ENCODE measurements at regions not wholly inside any gene's neighbourhood (a gene's known extent, or its start where the extent isn't known, plus 50 kb on each side); places are given as distances from the start of the nearest gene placed in this dataset.
"Not testable (repeated sequence)": the region's sequence is repeated elsewhere in the genome, so short reads cannot be mapped to it uniquely, and the experiment has no call there.

- H3K9me3 Mint-ChIP-seq = no peaks in the 10 kb centered on the region
- no peak for TF ChIP-seq CTCF (IDR thresholded peaks at IDR 0.05; ENCODE audit: unreplicated experiment in 3 of 3)
- H3K4me1 Mint-ChIP-seq = peaks cover 28% of the 10 kb centered on the region
- no peak overlapping the region for H3K4me3 Mint-ChIP-seq
- peaks cover 7% of the 10 kb centered on the region for H3K27me3 Mint-ChIP-seq (ENCODE audit: low read depth)
- no peak overlapping the region for H3K27ac Mint-ChIP-seq
- H3K36me3 Mint-ChIP-seq (ENCODE audit: low read depth) = no peaks in the 10 kb centered on the region
Measured at GRCh38 chr2:36168115-36168514, 187.5 kb upstream of the CRIM1 start.

GRCh38 chr2:36165132-36165531 is 190.4 kb upstream of the CRIM1 start:
- peak overlapping the region in 1 of 3 experiments; percentile 70 for H3K27ac Mint-ChIP-seq
- TF ChIP-seq CTCF (IDR thresholded peaks at IDR 0.05; ENCODE audit: unreplicated experiment in 3 of 3) = no peak
- H3K4me1 Mint-ChIP-seq = peaks cover 11% of the 10 kb centered on the region
- H3K27me3 Mint-ChIP-seq (ENCODE audit: low read depth) = peaks cover 7% of the 10 kb centered on the region
- no peaks in the 10 kb centered on the region for H3K36me3 Mint-ChIP-seq (ENCODE audit: low read depth)
- H3K9me3 Mint-ChIP-seq = no peaks in the 10 kb centered on the region
- no peak overlapping the region for H3K4me3 Mint-ChIP-seq

GRCh38 chr2:36163520-36164254 is 191.9 kb upstream of the CRIM1 start:
- no peak overlapping the region for H3K27ac Mint-ChIP-seq
- H3K4me1 Mint-ChIP-seq = no peaks in the 10 kb centered on the region
- H3K9me3 Mint-ChIP-seq = no peaks in the 10 kb centered on the region
- no peaks in the 10 kb centered on the region for H3K36me3 Mint-ChIP-seq (ENCODE audit: low read depth)
- H3K4me3 Mint-ChIP-seq = no peak overlapping the region
- no peak for TF ChIP-seq CTCF (IDR thresholded peaks at IDR 0.05; ENCODE audit: unreplicated experiment in 3 of 3)
- peaks cover 7% of the 10 kb centered on the region for H3K27me3 Mint-ChIP-seq (ENCODE audit: low read depth)

GRCh38 chr2:36157093-36157492 is 198.5 kb upstream of the CRIM1 start:
- not testable (repeated sequence) for H3K4me3 Mint-ChIP-seq; H3K36me3 Mint-ChIP-seq (ENCODE audit: low read depth)

GRCh38 chr2:36147670-36148390 is 207.7 kb upstream of the CRIM1 start:
- Mint-ChIP-seq H3K9me3 (no peaks in the 10 kb centered on the region), H3K36me3 (ENCODE audit: low read depth) (no peaks in the 10 kb centered on the region), H3K4me3 (no peak overlapping the region), H3K27me3 (ENCODE audit: low read depth) (no peaks in the 10 kb centered on the region), H3K4me1 (peaks cover 5% of the 10 kb centered on the region), H3K27ac (no peak overlapping the region)
- TF ChIP-seq CTCF (IDR thresholded peaks at IDR 0.05; ENCODE audit: unreplicated experiment in 3 of 3) = no peak

More at GRCh38 chr2:36157093-36157492, 198.5 kb upstream of the CRIM1 start:
- not testable (repeated sequence) for H3K27ac Mint-ChIP-seq; H3K4me1 Mint-ChIP-seq; H3K9me3 Mint-ChIP-seq; H3K27me3 Mint-ChIP-seq (ENCODE audit: low read depth)

- no peak for TF ChIP-seq CTCF (IDR thresholded peaks at IDR 0.05; ENCODE audit: unreplicated experiment in 3 of 3)
- H3K36me3 Mint-ChIP-seq (ENCODE audit: low read depth) = no peaks in the 10 kb centered on the region
- H3K27me3 Mint-ChIP-seq (ENCODE audit: low read depth) = no peaks in the 10 kb centered on the region
- H3K4me3 Mint-ChIP-seq = no peak overlapping the region
- H3K9me3 Mint-ChIP-seq = no peaks in the 10 kb centered on the region
- H3K27ac Mint-ChIP-seq = no peak overlapping the region
- H3K4me1 Mint-ChIP-seq = peaks cover 5% of the 10 kb centered on the region
Measured at GRCh38 chr2:36146765-36147164, 208.8 kb upstream of the CRIM1 start.

Measured in nephron (organoid).